Stimulated activated naive CD8-positive, alpha-beta T cell treated with anti-CD3 and anti-CD28 coated beads, Interleukin-15, Interleukin-2, amounts not matched to agents 100 ng/mL and 50 ng/mL, for 24 hours (primary cell): ENCODE measurements at regions not wholly inside any gene's neighbourhood (a gene's known extent, or its start where the extent isn't known, plus 50 kb on each side); places are given as distances from the start of the nearest gene placed in this dataset.

Experiments used
- H3K27ac Mint-ChIP-seq: one replicate; pipeline ENCODE4 v1.8.0; 2021; ENCODE audit warnings: mild to moderate bottlenecking, mixed read lengths
- H3K27me3 Mint-ChIP-seq: one replicate; pipeline ENCODE4 v1.8.0; 2021; ENCODE audit warnings: mixed read lengths
- H3K36me3 Mint-ChIP-seq: one replicate; pipeline ENCODE4 v1.8.0; 2021; ENCODE audit warnings: low read depth, mixed read lengths
- H3K4me1 Mint-ChIP-seq: one replicate; pipeline ENCODE4 v1.8.0; 2021; ENCODE audit warnings: low read depth, mixed read lengths
- H3K4me3 Mint-ChIP-seq: one replicate; pipeline ENCODE4 v1.8.0; 2021; ENCODE audit warnings: mild to moderate bottlenecking, mixed read lengths
- H3K9me3 Mint-ChIP-seq: one replicate; pipeline ENCODE4 v1.8.0; 2021; ENCODE audit warnings: mixed read lengths

DNA sequence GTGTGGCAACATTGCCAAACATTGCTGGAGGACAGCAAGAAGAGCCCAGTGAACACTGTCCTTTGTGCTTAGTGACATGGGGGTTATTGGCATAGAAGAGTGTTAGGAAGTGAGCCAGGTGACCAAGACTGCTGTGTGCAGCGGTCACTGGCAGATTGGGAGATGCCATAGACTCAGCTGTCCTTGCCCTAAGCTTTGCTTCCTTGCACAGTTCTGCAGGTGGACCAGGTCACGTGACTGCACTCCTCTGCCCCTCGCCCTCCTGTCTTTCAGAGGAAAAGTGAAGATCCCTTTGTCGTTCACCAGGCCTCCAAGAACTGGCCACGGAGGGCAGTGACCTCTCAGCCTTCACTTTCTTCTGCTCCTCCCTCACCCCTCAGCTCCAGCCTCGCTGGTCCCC lies 215.6 kb upstream of the SMIM21 start:
- Mint-ChIP-seq H3K27ac (no peak overlapping the region), H3K9me3 (peaks cover 13% of the 10 kb centered on the region), H3K36me3 (no peaks in the 10 kb centered on the region), H3K4me1 (no peaks in the 10 kb centered on the region), H3K27me3 (peaks cover 4% of the 10 kb centered on the region), H3K4me3 (no peak overlapping the region)

DNA sequence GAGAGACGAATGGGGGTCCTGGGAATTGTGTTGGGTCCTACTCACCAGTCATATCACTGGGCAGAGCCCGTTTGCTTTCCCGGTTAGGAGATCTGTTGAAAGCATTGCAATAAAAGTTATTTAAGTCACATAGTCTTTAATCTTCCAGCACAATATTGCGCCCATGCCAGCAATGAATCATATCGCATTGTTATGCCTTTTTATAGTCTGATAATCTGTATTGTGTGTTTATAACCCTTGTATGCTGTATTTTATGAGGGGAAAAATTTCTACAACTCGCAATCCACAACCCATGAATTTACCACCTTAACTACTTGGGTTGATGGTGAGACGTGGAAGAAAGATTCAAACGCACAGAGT lies 211.9 kb upstream of the SMIM21 start:
- Mint-ChIP-seq H3K36me3 (no peaks in the 10 kb centered on the region), H3K27me3 (peaks cover 4% of the 10 kb centered on the region), H3K4me3 (no peak overlapping the region), H3K27ac (no peak overlapping the region), H3K9me3 (peaks cover 2% of the 10 kb centered on the region), H3K4me1 (no peaks in the 10 kb centered on the region)

GRCh38 chr18:75638776-75639471 lies 211.4 kb upstream of the SMIM21 start:
- H3K4me1 Mint-ChIP-seq: no peaks in the 10 kb centered on the region
- H3K27ac Mint-ChIP-seq: no peak overlapping the region
- no peaks in the 10 kb centered on the region for H3K36me3 Mint-ChIP-seq
- no peak overlapping the region for H3K4me3 Mint-ChIP-seq
- H3K9me3 Mint-ChIP-seq: no peaks in the 10 kb centered on the region
- peaks cover 4% of the 10 kb centered on the region for H3K27me3 Mint-ChIP-seq

GRCh38 chr18:75638223-75638775 lies 210.8 kb upstream of the SMIM21 start:
- Mint-ChIP-seq H3K27ac (no peak overlapping the region), H3K4me1 (no peaks in the 10 kb centered on the region), H3K27me3 (peaks cover 4% of the 10 kb centered on the region), H3K9me3 (no peaks in the 10 kb centered on the region), H3K4me3 (no peak overlapping the region), H3K36me3 (no peaks in the 10 kb centered on the region)

- no peaks in the 10 kb centered on the region for H3K9me3 Mint-ChIP-seq
- peaks cover 10% of the 10 kb centered on the region for H3K27me3 Mint-ChIP-seq
- no peaks in the 10 kb centered on the region for H3K4me1 Mint-ChIP-seq
- no peak overlapping the region for H3K27ac Mint-ChIP-seq
- H3K36me3 Mint-ChIP-seq: no peaks in the 10 kb centered on the region
- H3K4me3 Mint-ChIP-seq: no peak overlapping the region
These were observed 207.6 kb upstream of the SMIM21 start for GRCh38 chr18:75635096-75635495.

GRCh38 chr18:75625966-75626365 lies 198.5 kb upstream of the SMIM21 start:
- H3K9me3 Mint-ChIP-seq: no peaks in the 10 kb centered on the region
- no peak overlapping the region for H3K27ac Mint-ChIP-seq
- no peaks in the 10 kb centered on the region for H3K4me1 Mint-ChIP-seq
- H3K4me3 Mint-ChIP-seq: no peak overlapping the region
- H3K36me3 Mint-ChIP-seq: no peaks in the 10 kb centered on the region
- H3K27me3 Mint-ChIP-seq: peaks cover 9% of the 10 kb centered on the region

DNA sequence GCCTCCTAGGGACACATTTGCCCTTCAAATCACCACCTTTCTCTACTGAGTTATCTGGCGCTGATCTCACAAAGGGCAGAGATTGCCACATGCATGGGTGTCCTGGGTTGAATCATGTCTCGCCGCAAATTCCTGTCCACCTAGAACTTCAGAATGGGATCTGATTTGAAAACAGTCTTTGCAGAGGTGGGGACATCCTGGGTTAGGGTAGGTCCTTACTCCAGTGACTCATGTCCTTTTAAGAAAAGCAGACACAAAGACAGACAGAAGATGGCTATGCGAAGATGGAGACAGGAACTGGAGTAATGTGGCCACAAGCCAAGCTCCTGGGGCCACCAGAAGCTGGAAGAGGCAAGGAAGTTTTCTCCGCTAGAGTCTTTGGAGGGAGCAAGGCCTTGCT lies 197.4 kb upstream of the SMIM21 start:
- H3K4me3 Mint-ChIP-seq: no peak overlapping the region
- H3K27ac Mint-ChIP-seq: no peak overlapping the region
- H3K9me3 Mint-ChIP-seq: peaks cover 4% of the 10 kb centered on the region
- no peaks in the 10 kb centered on the region for H3K4me1 Mint-ChIP-seq
- no peaks in the 10 kb centered on the region for H3K36me3 Mint-ChIP-seq
- peaks cover 5% of the 10 kb centered on the region for H3K27me3 Mint-ChIP-seq

- Mint-ChIP-seq H3K4me3 (no peak overlapping the region), H3K9me3 (peaks cover 4% of the 10 kb centered on the region), H3K27ac (no peak overlapping the region), H3K36me3 (no peaks in the 10 kb centered on the region), H3K4me1 (no peaks in the 10 kb centered on the region), H3K27me3 (no peaks in the 10 kb centered on the region)
These were observed 194.3 kb upstream of the SMIM21 start for GRCh38 chr18:75621818-75622217.

DNA sequence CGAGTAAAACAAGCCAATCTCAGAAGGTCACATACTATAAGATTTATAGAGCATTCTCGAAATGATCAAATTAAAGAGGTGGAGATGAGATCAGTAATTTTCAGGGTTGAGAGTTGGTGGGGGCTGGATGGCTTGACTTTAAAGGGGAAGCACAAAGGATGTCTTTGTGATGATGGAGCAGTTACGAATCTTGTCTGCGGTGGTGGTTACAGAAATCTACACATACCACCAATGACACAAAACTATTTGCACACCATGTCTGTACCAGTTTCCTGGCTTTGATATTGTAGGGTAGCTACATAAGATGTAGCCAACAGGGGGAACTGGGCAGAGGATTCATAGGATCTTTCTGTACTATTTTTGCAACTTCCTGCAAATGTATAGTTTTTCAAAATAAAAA lies 190.6 kb upstream of the SMIM21 start:
- H3K9me3 Mint-ChIP-seq: peaks cover 4% of the 10 kb centered on the region
- H3K36me3 Mint-ChIP-seq: no peaks in the 10 kb centered on the region

DNA sequence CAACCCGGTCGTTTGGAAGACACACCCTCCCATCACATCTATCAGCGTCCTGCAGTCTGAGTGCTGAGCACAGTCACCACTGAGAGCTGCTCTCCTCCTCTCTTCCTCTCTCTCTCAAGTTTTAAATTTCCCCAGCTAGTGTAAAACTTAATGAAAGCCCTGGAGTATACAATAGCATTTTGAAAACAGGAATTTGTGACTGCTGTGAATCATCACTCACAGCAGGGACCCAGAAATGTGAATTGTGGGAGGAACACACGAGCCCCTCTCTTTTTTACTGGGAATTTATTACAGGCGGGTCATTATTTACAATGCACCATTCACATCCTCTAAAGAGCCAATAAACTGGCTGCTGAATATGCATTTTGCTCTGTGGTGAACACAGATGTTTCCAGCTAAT lies 185.0 kb upstream of the SMIM21 start:
- no peak overlapping the region for H3K27ac Mint-ChIP-seq
- H3K9me3 Mint-ChIP-seq: no peaks in the 10 kb centered on the region
- no peaks in the 10 kb centered on the region for H3K4me1 Mint-ChIP-seq
- H3K36me3 Mint-ChIP-seq: no peaks in the 10 kb centered on the region
- no peak overlapping the region for H3K4me3 Mint-ChIP-seq
- peaks cover 19% of the 10 kb centered on the region for H3K27me3 Mint-ChIP-seq

More for the DNA sequence above, 190.6 kb upstream of the SMIM21 start:
- Mint-ChIP-seq H3K4me1 (no peaks in the 10 kb centered on the region), H3K27ac (no peak overlapping the region), H3K27me3 (peaks cover 9% of the 10 kb centered on the region), H3K4me3 (no peak overlapping the region)

DNA sequence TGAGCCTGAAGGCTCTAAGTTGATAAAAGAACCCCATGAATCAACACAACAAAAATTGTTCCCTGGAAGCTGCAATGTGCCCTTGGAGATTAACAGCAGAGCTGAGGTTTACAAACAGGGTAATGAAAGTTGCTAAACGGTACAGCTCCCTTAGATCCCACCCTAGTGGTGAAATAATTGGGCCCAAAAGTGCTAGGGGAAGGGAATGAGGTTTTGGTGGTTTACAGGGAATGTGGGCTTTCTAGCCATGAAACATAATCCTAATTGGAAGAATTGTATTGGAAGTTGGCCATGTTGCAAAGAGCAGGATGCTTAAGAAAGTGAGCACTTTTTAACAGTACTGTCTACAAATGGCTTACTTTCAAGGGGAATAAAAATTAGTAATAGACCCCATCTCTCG lies 180.2 kb upstream of the SMIM21 start:
- H3K27ac Mint-ChIP-seq: no peak overlapping the region
- H3K4me3 Mint-ChIP-seq: no peak overlapping the region
- peaks cover 16% of the 10 kb centered on the region for H3K27me3 Mint-ChIP-seq
- H3K4me1 Mint-ChIP-seq: no peaks in the 10 kb centered on the region
- no peaks in the 10 kb centered on the region for H3K36me3 Mint-ChIP-seq
- H3K9me3 Mint-ChIP-seq: no peaks in the 10 kb centered on the region

DNA sequence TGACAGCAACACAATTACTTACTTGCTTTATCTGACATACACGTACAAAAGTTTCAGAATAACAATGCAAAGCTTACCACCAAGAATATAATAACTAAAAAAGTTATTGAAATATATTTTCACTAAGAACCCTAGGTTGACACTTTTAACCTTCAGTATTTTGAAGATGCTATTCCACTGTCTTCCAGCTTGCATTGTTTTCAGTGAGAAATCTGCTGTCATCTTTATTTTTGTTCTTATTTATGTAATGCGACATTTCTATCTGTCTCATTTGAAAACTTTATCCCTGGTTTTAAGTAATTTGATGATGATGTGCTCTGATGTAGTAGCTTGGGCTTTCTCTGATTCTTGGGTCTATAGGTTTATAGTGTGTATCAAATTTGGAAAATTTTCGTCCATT lies 165.0 kb upstream of the SMIM21 start:
- H3K27me3 Mint-ChIP-seq: no peaks in the 10 kb centered on the region
- H3K4me3 Mint-ChIP-seq: no peak overlapping the region
- H3K36me3 Mint-ChIP-seq: no peaks in the 10 kb centered on the region
- peaks cover 37% of the 10 kb centered on the region for H3K9me3 Mint-ChIP-seq
- H3K4me1 Mint-ChIP-seq: no peaks in the 10 kb centered on the region
- H3K27ac Mint-ChIP-seq: no peak overlapping the region

GRCh38 chr18:75588412-75588811 lies 160.9 kb upstream of the SMIM21 start:
- Mint-ChIP-seq H3K27me3 (peaks cover 3% of the 10 kb centered on the region), H3K36me3 (no peaks in the 10 kb centered on the region), H3K27ac (no peak overlapping the region), H3K4me1 (no peaks in the 10 kb centered on the region), H3K4me3 (no peak overlapping the region), H3K9me3 (peaks cover 27% of the 10 kb centered on the region)

- Mint-ChIP-seq H3K4me3 (no peak overlapping the region), H3K27ac (no peak overlapping the region), H3K9me3 (peaks cover 14% of the 10 kb centered on the region), H3K27me3 (peaks cover 3% of the 10 kb centered on the region), H3K36me3 (no peaks in the 10 kb centered on the region), H3K4me1 (no peaks in the 10 kb centered on the region)
These were observed 159.6 kb upstream of the SMIM21 start for GRCh38 chr18:75587131-75587530.

DNA sequence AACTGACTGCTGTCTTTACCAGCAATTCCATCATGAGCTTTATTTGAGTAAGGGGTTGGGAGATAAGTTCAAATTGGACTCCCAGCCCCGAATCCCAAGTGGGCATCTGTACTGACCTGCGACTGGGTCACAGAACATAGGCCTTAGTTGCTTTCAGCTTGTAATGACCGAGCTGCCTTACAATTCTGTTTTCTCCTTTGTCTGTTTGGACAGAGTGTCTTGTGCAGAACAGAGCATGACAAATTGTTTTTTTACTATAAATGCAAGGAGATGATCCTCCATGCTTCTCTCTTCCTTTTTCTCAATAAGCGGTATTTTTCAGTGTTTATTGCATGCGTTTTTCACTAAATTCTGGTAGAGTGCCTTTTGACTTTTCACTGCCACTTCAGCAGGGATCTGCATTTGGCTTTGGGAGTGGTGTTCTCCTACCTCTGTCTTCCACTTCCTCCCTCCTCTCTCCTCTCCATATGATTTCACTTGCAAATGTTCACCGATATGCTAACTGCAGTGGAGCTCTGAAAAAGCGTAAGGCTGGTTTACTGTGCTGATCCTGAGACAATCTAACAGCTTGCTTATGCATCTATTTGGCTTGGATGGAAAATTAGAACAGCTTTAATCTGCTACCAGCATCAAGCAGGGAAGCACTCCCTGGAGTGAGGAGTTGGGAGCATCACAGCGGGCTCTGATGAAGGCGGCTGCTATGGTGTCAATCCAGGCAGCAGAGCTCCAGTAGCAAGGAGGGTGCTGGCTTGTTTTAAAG lies 158.8 kb upstream of the SMIM21 start:
- no peaks in the 10 kb centered on the region for H3K4me1 Mint-ChIP-seq
- no peaks in the 10 kb centered on the region for H3K36me3 Mint-ChIP-seq
- no peak overlapping the region for H3K27ac Mint-ChIP-seq
- H3K4me3 Mint-ChIP-seq: no peak overlapping the region
- H3K9me3 Mint-ChIP-seq: peaks cover 10% of the 10 kb centered on the region
- H3K27me3 Mint-ChIP-seq: peaks cover 3% of the 10 kb centered on the region
